Erythroblast (primary cell): ENCODE measurements at regions not wholly inside any gene's neighbourhood (a gene's known extent, or its start where the extent isn't known, plus 50 kb on each side); places are given as distances from the start of the nearest gene placed in this dataset.
"Not testable (repeated sequence)": the region's sequence is repeated elsewhere in the genome, so short reads cannot be mapped to it uniquely, and the experiment has no call there.

Experiments used
- GATA1 ChIP-seq: IDR thresholded peaks from 2 replicates; pipeline ENCODE4 v1.6.1; 2011; ENCODE audit warnings: low read depth, mild to moderate bottlenecking, control low read depth, low read length, moderate library complexity
- POLR2A ChIP-seq: IDR thresholded peaks from 2 replicates; pipeline ENCODE4 v1.6.1; 2011; ENCODE audit warnings: mild to moderate bottlenecking, low read length

- TF ChIP-seq POLR2A, GATA1: not testable (repeated sequence)
Observed at GRCh38 chr2:64252251-64252978, 108.2 kb upstream of the PELI1 start.
